HEK293T (cell line): ENCODE measurements at regions not wholly inside any gene's neighbourhood (a gene's known extent, or its start where the extent isn't known, plus 50 kb on each side); places are given as distances from the start of the nearest gene placed in this dataset.

ENCODE experiments used
- CTCF ChIA-PET: fragments of 350-600 bp; formaldehyde crosslinking; extraction: SDS; loops from one replicate; lab custom pipeline; 2021; ENCODE audit warnings: antibody characterized with exemption, inconsistent platforms; lab: Yijun Ruan, JAX
- POLR2A ChIA-PET: fragments of 350-600 bp; formaldehyde crosslinking; extraction: SDS; loops from one replicate; lab custom pipeline; 2020; ENCODE audit warnings: antibody characterized with exemption, inconsistent platforms; lab: Yijun Ruan, JAX
- DNase-seq: peaks from one replicate; pipeline ENCODE4 v3.0.0; 2012; ENCODE audit warnings: mixed read lengths; ENCODE audit errors: extremely low spot score
- ARNT ChIP-seq: fragments of 450-650 bp; IDR thresholded peaks from 2 replicates; pipeline ENCODE4 v1.6.1; 2017; ENCODE audit warnings: mild to moderate bottlenecking
- BHLHE40 ChIP-seq: fragments of 450-650 bp; IDR thresholded peaks from 2 replicates; pipeline ENCODE4 v1.6.1; 2016; ENCODE audit warnings: mild to moderate bottlenecking, moderate library complexity, borderline replicate concordance
- CTBP1 ChIP-seq: fragments of 450-650 bp; IDR thresholded peaks from 2 replicates; pipeline ENCODE4 v1.6.1; 2016; ENCODE audit warnings: borderline replicate concordance
- ELF4 ChIP-seq: fragments of 450-650 bp; IDR thresholded peaks from 2 replicates; pipeline ENCODE4 v1.6.1; 2017; ENCODE audit warnings: antibody characterized with exemption
- FOXA1 ChIP-seq: fragments of 450-650 bp; IDR thresholded peaks from 2 replicates; pipeline ENCODE4 v1.6.1; 2016; ENCODE audit warnings: mild to moderate bottlenecking
- FOXK2 ChIP-seq: fragments of 450-650 bp; IDR thresholded peaks from 2 replicates; pipeline ENCODE4 v1.6.1; 2016; ENCODE audit warnings: mild to moderate bottlenecking
- FOXM1 ChIP-seq: fragments of 450-650 bp; IDR thresholded peaks from 2 replicates; pipeline ENCODE4 v1.6.1; 2017; ENCODE audit warnings: mild to moderate bottlenecking, borderline replicate concordance
- HDGF ChIP-seq: fragments of 450-650 bp; IDR thresholded peaks from 2 replicates; pipeline ENCODE4 v1.6.1; 2017; ENCODE audit warnings: antibody characterized with exemption, borderline replicate concordance
- L3MBTL2 ChIP-seq: fragments of 450-650 bp; conservative IDR thresholded peaks from 2 replicates; pipeline ENCODE4 v1.6.1; 2016; ENCODE audit warnings: mild to moderate bottlenecking
- LEF1 ChIP-seq: fragments of 450-650 bp; IDR thresholded peaks from 2 replicates; pipeline ENCODE4 v1.6.1; 2017; ENCODE audit warnings: mild to moderate bottlenecking, borderline replicate concordance
- NFRKB ChIP-seq: fragments of 450-650 bp; IDR thresholded peaks from 2 replicates; pipeline ENCODE4 v1.6.1; 2016; ENCODE audit warnings: mild to moderate bottlenecking, moderate library complexity
- SP1 ChIP-seq: fragments of 450-650 bp; IDR thresholded peaks from 2 replicates; pipeline ENCODE4 v1.6.1; 2017
- SUZ12 ChIP-seq: fragments of 450-650 bp; IDR thresholded peaks from 2 replicates; pipeline ENCODE4 v1.6.1; 2016; ENCODE audit warnings: mild to moderate bottlenecking
- TARDBP ChIP-seq: fragments of 450-650 bp; IDR thresholded peaks from 2 replicates; pipeline ENCODE4 v1.6.1; 2016
- ZNF384 ChIP-seq: fragments of 450-650 bp; IDR thresholded peaks from 2 replicates; pipeline ENCODE4 v1.6.1; 2016
- TF ChIP-seq, protein P1 (sequence below): fragments of 450-650 bp; IDR thresholded peaks from 2 replicates; pipeline ENCODE4 v1.6.1; 2016

DNA sequence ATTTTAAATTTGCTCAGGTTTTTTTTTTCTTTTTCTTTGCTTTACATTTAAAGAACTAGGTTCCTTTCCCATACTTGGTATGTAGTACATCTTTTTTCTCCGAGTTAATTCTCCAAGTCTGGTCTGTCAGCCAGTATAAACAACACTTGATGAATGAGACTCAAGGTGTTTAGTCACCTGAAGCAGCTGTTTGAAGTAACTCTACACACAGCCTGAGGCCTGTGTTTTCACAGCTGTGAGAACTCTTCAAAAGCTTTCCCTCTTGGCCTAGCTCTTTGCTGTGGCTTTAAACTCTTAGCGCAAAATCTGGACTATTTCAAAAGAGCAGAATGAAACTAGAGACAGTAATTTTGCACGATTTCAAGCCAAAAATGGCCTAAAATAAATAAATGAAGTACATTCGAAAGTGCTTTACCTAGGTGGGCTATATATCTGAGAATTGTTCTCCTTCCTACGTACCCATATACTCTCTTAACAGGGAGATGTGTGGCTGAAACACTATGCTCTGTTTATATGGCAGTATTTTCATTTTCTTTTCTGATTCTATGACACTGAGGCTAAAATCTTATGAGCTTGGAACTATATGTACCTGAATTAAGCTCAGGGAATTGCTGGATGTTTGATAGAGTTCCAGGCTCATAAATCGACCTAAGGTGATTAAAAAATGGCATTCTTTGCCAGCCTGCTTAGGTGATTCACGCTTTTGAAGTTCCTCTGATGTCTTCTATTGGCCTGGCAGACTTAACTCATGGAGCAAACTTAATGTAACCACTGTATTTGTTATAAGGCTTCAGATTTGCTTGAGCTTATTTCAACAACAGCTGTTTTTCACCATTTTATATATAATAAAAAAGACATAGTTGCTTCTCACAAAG lies 1044.1 kb upstream of the ZEB2 start:
- no peak for DNase-seq
- TF ChIP-seq SP1 (no peak), HDGF (no peak), SUZ12 (no peak), ELF4 (no peak), BHLHE40 (no peak), FOXK2 (no peak), FOXA1 (no peak), ARNT (no peak), FOXM1 (no peak), CTBP1 (no peak), TARDBP (no peak), L3MBTL2 (no peak), LEF1 (no peak), ZNF384 (no peak), NFRKB (no peak)
- TF ChIP-seq, protein P1, sequence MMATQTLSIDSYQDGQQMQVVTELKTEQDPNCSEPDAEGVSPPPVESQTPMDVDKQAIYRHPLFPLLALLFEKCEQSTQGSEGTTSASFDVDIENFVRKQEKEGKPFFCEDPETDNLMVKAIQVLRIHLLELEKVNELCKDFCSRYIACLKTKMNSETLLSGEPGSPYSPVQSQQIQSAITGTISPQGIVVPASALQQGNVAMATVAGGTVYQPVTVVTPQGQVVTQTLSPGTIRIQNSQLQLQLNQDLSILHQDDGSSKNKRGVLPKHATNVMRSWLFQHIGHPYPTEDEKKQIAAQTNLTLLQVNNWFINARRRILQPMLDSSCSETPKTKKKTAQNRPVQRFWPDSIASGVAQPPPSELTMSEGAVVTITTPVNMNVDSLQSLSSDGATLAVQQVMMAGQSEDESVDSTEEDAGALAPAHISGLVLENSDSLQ = no peak
- ChIA-PET POLR2A (no interaction called here), CTCF (no interaction called here)

DNA sequence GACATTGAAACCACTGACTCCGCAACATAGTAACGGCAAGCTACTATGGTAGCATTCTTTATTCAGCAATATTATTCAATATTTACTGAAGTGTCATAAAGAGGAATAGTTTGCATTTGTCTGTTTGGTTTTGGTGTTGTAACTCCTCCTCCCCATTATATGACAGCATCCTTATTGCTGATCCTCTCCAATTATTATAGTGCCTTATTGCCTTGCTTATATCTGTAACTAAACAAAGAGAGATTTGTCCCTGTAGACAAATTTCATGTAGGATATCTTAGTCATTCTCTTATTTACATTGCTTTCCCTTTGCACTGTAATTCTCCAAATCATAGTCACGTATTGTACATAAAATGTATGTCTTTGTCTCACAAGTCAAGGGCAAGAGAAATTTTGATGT lies 1041.2 kb upstream of the ZEB2 start:
- POLR2A ChIA-PET = no interaction called here
- TF ChIP-seq CTBP1 (no peak), L3MBTL2 (no peak), HDGF (no peak), FOXM1 (no peak)

DNA sequence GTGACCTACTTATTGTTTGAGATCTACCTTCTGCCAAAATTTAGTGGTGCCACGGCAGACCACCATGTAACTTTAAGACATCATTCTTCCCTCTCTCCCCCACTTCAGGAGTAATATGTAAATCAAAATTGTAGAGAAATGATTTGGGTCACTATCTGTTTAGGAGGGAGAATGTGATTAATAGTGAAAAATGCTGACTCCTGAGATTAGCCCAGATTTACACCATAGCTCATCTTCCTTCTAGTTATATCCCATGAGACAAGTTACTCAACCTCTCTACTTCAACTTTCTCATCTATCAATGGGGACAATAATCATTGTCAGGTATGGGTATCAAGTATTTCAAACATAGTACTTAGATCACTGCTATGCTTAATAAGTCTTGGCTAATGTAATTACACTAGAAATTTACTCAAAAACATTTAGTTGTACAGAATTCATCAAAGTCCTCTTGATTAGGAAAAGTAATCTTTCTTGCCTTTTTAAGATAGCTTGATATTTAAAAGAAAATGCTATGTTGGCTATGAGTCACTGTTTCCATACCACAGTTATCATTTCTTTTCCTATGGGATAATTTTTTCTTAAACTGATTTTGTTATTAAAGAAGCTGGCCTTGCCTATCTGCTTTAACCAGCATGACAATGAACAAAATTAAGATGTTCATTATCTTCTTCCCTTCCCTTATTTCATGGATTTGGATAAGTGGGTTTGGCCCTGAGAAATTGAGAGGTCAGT lies 1038.9 kb upstream of the ZEB2 start:
- POLR2A ChIA-PET = no interaction called here
- TF ChIP-seq BHLHE40 = no peak
- TF ChIP-seq FOXK2 = no peak
- no peak for TF ChIP-seq ZNF384
- TF ChIP-seq, protein P1 = no peak
- no peak for TF ChIP-seq L3MBTL2
- TF ChIP-seq SUZ12 = no peak
- no peak for TF ChIP-seq TARDBP
- TF ChIP-seq SP1 = no peak
- TF ChIP-seq CTBP1 = no peak
- TF ChIP-seq HDGF = no peak
- TF ChIP-seq LEF1 = no peak
- TF ChIP-seq NFRKB = no peak
- no peak for TF ChIP-seq ARNT
- DNase-seq = no peak
- CTCF ChIA-PET = no interaction called here

More for the DNA sequence above, 1041.2 kb upstream of the ZEB2 start:
- DNase-seq = no peak
- CTCF ChIA-PET = interaction anchor here (0.8 kb wide), 1 partner anchor 21 kb away, joined by 4 read pairs; no protein-coding TSS in a partner anchor

DNA sequence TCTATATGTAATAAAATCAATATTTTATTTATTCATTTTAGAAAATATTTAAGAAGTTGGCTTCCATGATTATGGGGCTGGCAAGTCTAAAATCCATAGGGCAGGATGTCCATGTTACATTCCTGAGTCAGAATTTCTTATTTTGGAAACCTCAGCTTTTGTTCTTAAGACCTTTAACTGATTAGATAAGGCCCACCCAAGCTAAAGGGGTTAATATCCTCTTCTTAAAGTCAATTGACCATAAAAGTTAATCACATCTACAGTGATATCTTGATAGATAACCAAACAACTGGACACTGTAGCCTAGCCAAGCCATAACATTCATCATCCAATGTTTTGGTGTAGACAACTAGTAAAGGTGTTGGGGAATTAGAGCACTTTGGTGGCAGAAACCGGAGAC lies 1035.4 kb upstream of the ZEB2 start:
- CTCF ChIA-PET = no interaction called here
- DNase-seq = no peak
- POLR2A ChIA-PET = no interaction called here
- TF ChIP-seq, protein P1 = no peak
- no peak for TF ChIP-seq FOXA1
- TF ChIP-seq LEF1 = no peak
- no peak for TF ChIP-seq SUZ12
- TF ChIP-seq FOXK2 = no peak
- no peak for TF ChIP-seq CTBP1
- no peak for TF ChIP-seq FOXM1
- no peak for TF ChIP-seq BHLHE40
- no peak for TF ChIP-seq SP1
- no peak for TF ChIP-seq L3MBTL2
- no peak for TF ChIP-seq ZNF384
- TF ChIP-seq ARNT = no peak
- no peak for TF ChIP-seq NFRKB
- no peak for TF ChIP-seq HDGF
- no peak for TF ChIP-seq TARDBP
- no peak for TF ChIP-seq ELF4

DNA sequence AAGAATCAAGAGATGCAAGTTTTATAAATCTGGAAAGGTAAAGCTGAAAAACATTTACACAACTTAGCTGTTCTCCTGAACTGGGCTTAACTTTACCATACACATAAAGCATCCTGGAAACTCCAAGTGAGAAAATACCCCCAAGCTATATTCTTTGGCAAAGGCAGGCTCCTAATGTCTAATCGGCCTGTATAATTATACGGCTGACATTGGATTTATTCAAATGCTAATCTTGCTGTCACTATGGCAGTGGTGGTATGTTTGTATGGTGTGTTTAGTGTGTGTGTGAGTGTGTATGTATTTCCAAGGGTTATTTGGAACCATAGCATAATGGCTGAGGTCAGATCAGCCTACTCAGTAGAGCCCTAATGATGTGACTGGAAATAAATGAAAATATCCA lies 1031.8 kb upstream of the ZEB2 start:
- CTCF ChIA-PET = no interaction called here
- no peak for DNase-seq
- POLR2A ChIA-PET = no interaction called here
- TF ChIP-seq L3MBTL2 (no peak), SUZ12 (no peak), HDGF (no peak)

DNA sequence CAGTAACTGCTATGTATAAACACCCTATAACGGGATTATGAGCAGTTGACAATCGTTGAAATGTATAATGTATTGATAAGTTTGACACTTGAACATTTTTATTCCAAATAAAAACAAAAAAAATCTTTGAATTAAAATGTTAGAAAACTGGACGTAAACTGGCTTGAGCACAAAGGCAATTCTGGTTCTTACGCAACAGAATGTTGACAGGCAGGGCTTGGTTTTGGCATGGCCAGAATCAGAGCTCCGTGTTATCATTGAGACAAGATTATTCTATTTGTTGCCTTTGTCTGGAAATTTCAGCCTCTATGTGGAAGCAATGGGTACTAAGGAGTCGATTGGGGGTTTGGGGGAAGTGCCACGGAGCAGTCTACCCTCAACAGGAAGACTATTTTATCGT lies 1028.6 kb upstream of the ZEB2 start:
- no peak for DNase-seq
- TF ChIP-seq FOXK2 (no peak), ARNT (no peak), ELF4 (no peak), FOXA1 (no peak), BHLHE40 (no peak), HDGF (no peak), FOXM1 (no peak), SUZ12 (no peak), CTBP1 (no peak), LEF1 (no peak), SP1 (no peak), ZNF384 (no peak), TARDBP (no peak), NFRKB (no peak), L3MBTL2 (no peak)
- TF ChIP-seq, protein P1 = no peak
- ChIA-PET POLR2A (no interaction called here), CTCF (no interaction called here)
